HEK293T (cell line): ENCODE measurements at regions not wholly inside any gene's neighbourhood (a gene's known extent, or its start where the extent isn't known, plus 50 kb on each side); places are given as distances from the start of the nearest gene placed in this dataset.

Experiments
- BHLHE40 ChIP-seq: fragments of 450-650 bp; IDR thresholded peaks from 2 replicates; pipeline ENCODE4 v1.6.1; 2016; ENCODE audit warnings: mild to moderate bottlenecking, moderate library complexity, borderline replicate concordance
- FOXA1 ChIP-seq: fragments of 450-650 bp; IDR thresholded peaks from 2 replicates; pipeline ENCODE4 v1.6.1; 2016; ENCODE audit warnings: mild to moderate bottlenecking
- FOXM1 ChIP-seq: fragments of 450-650 bp; IDR thresholded peaks from 2 replicates; pipeline ENCODE4 v1.6.1; 2017; ENCODE audit warnings: mild to moderate bottlenecking, borderline replicate concordance
- LEF1 ChIP-seq: fragments of 450-650 bp; IDR thresholded peaks from 2 replicates; pipeline ENCODE4 v1.6.1; 2017; ENCODE audit warnings: mild to moderate bottlenecking, borderline replicate concordance
- PKNOX1 ChIP-seq: fragments of 450-650 bp; IDR thresholded peaks from 2 replicates; pipeline ENCODE4 v1.6.1; 2016
- SP1 ChIP-seq: fragments of 450-650 bp; IDR thresholded peaks from 2 replicates; pipeline ENCODE4 v1.6.1; 2017
- TARDBP ChIP-seq: fragments of 450-650 bp; IDR thresholded peaks from 2 replicates; pipeline ENCODE4 v1.6.1; 2016
- ZNF384 ChIP-seq: fragments of 450-650 bp; IDR thresholded peaks from 2 replicates; pipeline ENCODE4 v1.6.1; 2016

- TF ChIP-seq ZNF384 (no peak), PKNOX1 (no peak), FOXA1 (no peak), TARDBP (no peak), SP1 (no peak), FOXM1 (no peak), LEF1 (no peak), BHLHE40 (no peak)
These were observed 1059.2 kb upstream of the LRRTM1 start for GRCh38 chr2:81363800-81364199.
